HepG2 (cell line): ENCODE measurements at regions not wholly inside any gene's neighbourhood (a gene's known extent, or its start where the extent isn't known, plus 50 kb on each side); places are given as distances from the start of the nearest gene placed in this dataset.

Source experiments
- CHD4 ChIP-seq: fragments of 200-600 bp; sonication (generic); IDR thresholded peaks from 2 replicates; pipeline ENCODE4 v1.7.0; 2017; ENCODE audit warnings: mild to moderate bottlenecking, low read length, borderline replicate concordance
- ETV6 ChIP-seq: sonication (generic); formaldehyde crosslinking; conservative IDR thresholded peaks from 2 replicates; pipeline ENCODE4 v1.4.0; 2020; ENCODE audit warnings: missing genetic modification reagents
- GATAD2A ChIP-seq: IDR thresholded peaks from 2 replicates; pipeline ENCODE4 v1.6.1; 2016
- GTF2F1 ChIP-seq: fragments of 150-350 bp; IDR thresholded peaks from 2 replicates; pipeline ENCODE4 v1.6.1; 2014; ENCODE audit warnings: low read length
- HIC2 ChIP-seq: sonication (generic); formaldehyde crosslinking; IDR thresholded peaks from 2 replicates; pipeline ENCODE4 v1.9.0; 2022; ENCODE audit warnings: low read depth, missing genetic modification reagents
- IKZF5 ChIP-seq: IDR thresholded peaks from 2 replicates; pipeline ENCODE4 v1.6.1; 2018; ENCODE audit warnings: missing genetic modification reagents, mild to moderate bottlenecking, missing compliant biosample characterization
- KDM1A ChIP-seq: IDR thresholded peaks from 2 replicates; pipeline ENCODE4 v1.6.1; 2016; ENCODE audit warnings: missing compliant biosample characterization
- KDM4B ChIP-seq: sonication (generic); formaldehyde crosslinking; IDR thresholded peaks from 2 replicates; pipeline ENCODE4 v1.4.0; 2020; ENCODE audit warnings: missing genetic modification reagents
- KLF11 ChIP-seq: IDR thresholded peaks from 2 replicates; pipeline ENCODE4 v1.6.1; 2016; ENCODE audit warnings: missing compliant biosample characterization
- LCORL ChIP-seq, 2 experiments: fragments of 450-650 bp in 1 of 2; sonication (generic) in 1 of 2; formaldehyde crosslinking in 1 of 2; IDR thresholded peaks; 2 replicates each; pipeline versions ENCODE4 v1.5.0 to v1.6.1; 2017 to 2020; ENCODE audit warnings: antibody characterized with exemption in 1 of 2, missing genetic modification reagents in 1 of 2
- MXD3 ChIP-seq: IDR thresholded peaks from 2 replicates; pipeline ENCODE4 v1.6.1; 2016; ENCODE audit warnings: mild to moderate bottlenecking, missing biosample characterization, missing genetic modification reagents
- NR0B2 ChIP-seq: sonication (generic); formaldehyde crosslinking; IDR thresholded peaks from 2 replicates; pipeline ENCODE4 v1.4.0; 2020; ENCODE audit warnings: mild to moderate bottlenecking, missing genetic modification reagents
- ONECUT2 ChIP-seq: sonication (generic); formaldehyde crosslinking; IDR thresholded peaks from 2 replicates; pipeline ENCODE4 v1.4.0; 2020; ENCODE audit warnings: missing genetic modification reagents
- PATZ1 ChIP-seq: sonication (generic); formaldehyde crosslinking; IDR thresholded peaks from 2 replicates; pipeline ENCODE4 v1.4.0; 2020; ENCODE audit warnings: missing genetic modification reagents
- SOX5 ChIP-seq: IDR thresholded peaks from 2 replicates; pipeline ENCODE4 v1.6.1; 2016; ENCODE audit warnings: borderline replicate concordance
- YEATS2 ChIP-seq: sonication (generic); formaldehyde crosslinking; IDR thresholded peaks from 2 replicates; pipeline ENCODE4 v1.4.0; 2020; ENCODE audit warnings: missing genetic modification reagents, borderline replicate concordance
- ZBTB25 ChIP-seq: IDR thresholded peaks from 2 replicates; pipeline ENCODE4 v1.6.1; 2018; ENCODE audit warnings: missing genetic modification reagents
- ZBTB7A ChIP-seq: sonication (generic); formaldehyde crosslinking; IDR thresholded peaks from 2 replicates; pipeline ENCODE4 v1.8.0; 2022; ENCODE audit warnings: mild to moderate bottlenecking, missing genetic modification reagents
- ZFX ChIP-seq: sonication (generic); formaldehyde crosslinking; IDR thresholded peaks from 2 replicates; pipeline ENCODE4 v1.4.0; 2020; ENCODE audit warnings: mild to moderate bottlenecking, low read depth, missing genetic modification reagents, moderate library complexity
- ZNF329 ChIP-seq: sonication (generic); formaldehyde crosslinking; IDR thresholded peaks from 2 replicates; pipeline ENCODE4 v1.9.0; 2021; ENCODE audit warnings: low read depth, mild to moderate bottlenecking, missing genetic modification reagents
- ZNF432 ChIP-seq: sonication (generic); formaldehyde crosslinking; IDR thresholded peaks from 2 replicates; pipeline ENCODE4 v1.5.0; 2020; ENCODE audit warnings: missing genetic modification reagents, mild to moderate bottlenecking, borderline replicate concordance
- ZNF550 ChIP-seq: sonication (generic); formaldehyde crosslinking; IDR thresholded peaks from 2 replicates; pipeline ENCODE4 v1.4.0; 2020; ENCODE audit warnings: mild to moderate bottlenecking, missing genetic modification reagents, borderline replicate concordance
- ZNF724P ChIP-seq: sonication (generic); formaldehyde crosslinking; IDR thresholded peaks from 2 replicates; pipeline ENCODE4 v1.8.0; 2022; ENCODE audit warnings: missing genetic modification reagents, borderline replicate concordance

GRCh38 chr2:43024515-43025011 lies 201.8 kb downstream of the ZFP36L2 start (continued):
- no peak for TF ChIP-seq ZNF550
- no peak for TF ChIP-seq GTF2F1
- TF ChIP-seq ZNF432 (CRISPR knock-in tag): no peak
- TF ChIP-seq KDM4B: peak; percentile 30; the same call in 1 of the 2 replicates
- 0 out of 2 replicates have a peak, but pooled peaks have one; percentile 53 for TF ChIP-seq SOX5
- no peak for TF ChIP-seq LCORL (IDR thresholded peaks at IDR 0.05)
- TF ChIP-seq LCORL (CRISPR knock-in tag; IDR thresholded peaks at IDR 0.05): peak; percentile 69; the same call in 1 of the 2 replicates
- no peak for TF ChIP-seq HIC2 (CRISPR knock-in tag)
- TF ChIP-seq NR0B2: no peak
- TF ChIP-seq PATZ1 (CRISPR knock-in tag): peak; percentile 82
- no peak for TF ChIP-seq KLF11 (CRISPR knock-in tag)
- 0 out of 2 replicates have a peak, but pooled peaks have one; percentile 26 for TF ChIP-seq ZBTB25 (CRISPR knock-in tag)
- peak; percentile 67 for TF ChIP-seq GATAD2A (CRISPR knock-in tag)
- TF ChIP-seq ONECUT2 (CRISPR knock-in tag): no peak
- TF ChIP-seq ETV6 (CRISPR knock-in tag): no peak
- TF ChIP-seq YEATS2: peak; percentile 33; the same call in 1 of the 2 replicates
- peak; percentile 47; the same call in 1 of the 2 replicates for TF ChIP-seq ZFX
- 0 out of 2 replicates have a peak, but pooled peaks have one; percentile 59 for TF ChIP-seq ZBTB7A (CRISPR knock-in tag)
- 0 out of 2 replicates have a peak, but pooled peaks have one; percentile 39 for TF ChIP-seq ZNF329
- no peak for TF ChIP-seq MXD3 (CRISPR knock-in tag)
- peak; percentile 50; the same call in 1 of the 2 replicates for TF ChIP-seq IKZF5 (CRISPR knock-in tag)
- 0 out of 2 replicates have a peak, but pooled peaks have one; percentile 17 for TF ChIP-seq KDM1A
- TF ChIP-seq CHD4: peak; percentile 81; the same call in 1 of the 2 replicates
- peak; percentile 87 for TF ChIP-seq ZNF724P
